Lower leg skin (tissue), 4 donors: ENCODE measurements at regions not wholly inside any gene's neighbourhood (a gene's known extent, or its start where the extent isn't known, plus 50 kb on each side); places are given as distances from the start of the nearest gene placed in this dataset.

Experiments used
- DNase-seq, 2 donors: peaks; one replicate each; pipeline ENCODE4 v3.0.0-alpha.2; 2019; ENCODE audit warnings: low spot score in 2 of 2
- H3K4me3 ChIP-seq: fragments of 200-600 bp; sonication (generic); 2 replicates; pipeline ENCODE4 v1.5.1; 2017; ENCODE audit warnings: mild to moderate bottlenecking, low read depth; ENCODE audit not compliant: poor library complexity, severe bottlenecking
- POLR2A ChIP-seq, 2 donors: fragments of 450-650 bp; IDR thresholded peaks; one replicate each; pipeline ENCODE4 v1.6.1; 2016 to 2017; ENCODE audit warnings: antibody characterized with exemption in 2 of 2, mild to moderate bottlenecking in 1 of 2, moderate library complexity in 1 of 2
- WGBS, 2 donors: methylation state at CpG; one replicate each; pipeline ENCODE4 v1.1.5; 2018; 5-methylcytosine and 5-hydroxymethylcytosine counted together
- intact Hi-C: fragments of 100-400 bp; cut with DNase I; formaldehyde crosslinking; loops from one replicate; pipeline ENCODE4 v1.15.0; 2023; ENCODE audit warnings: low total_unique reads
- TF ChIP-seq, protein P1 (sequence below), 3 donors: fragments of 450-650 bp; IDR thresholded peaks; one replicate each; pipeline ENCODE4 v1.5.1; 2016; ENCODE audit warnings: antibody characterized with exemption in 3 of 3, mild to moderate bottlenecking in 3 of 3, moderate library complexity in 2 of 3

DNA sequence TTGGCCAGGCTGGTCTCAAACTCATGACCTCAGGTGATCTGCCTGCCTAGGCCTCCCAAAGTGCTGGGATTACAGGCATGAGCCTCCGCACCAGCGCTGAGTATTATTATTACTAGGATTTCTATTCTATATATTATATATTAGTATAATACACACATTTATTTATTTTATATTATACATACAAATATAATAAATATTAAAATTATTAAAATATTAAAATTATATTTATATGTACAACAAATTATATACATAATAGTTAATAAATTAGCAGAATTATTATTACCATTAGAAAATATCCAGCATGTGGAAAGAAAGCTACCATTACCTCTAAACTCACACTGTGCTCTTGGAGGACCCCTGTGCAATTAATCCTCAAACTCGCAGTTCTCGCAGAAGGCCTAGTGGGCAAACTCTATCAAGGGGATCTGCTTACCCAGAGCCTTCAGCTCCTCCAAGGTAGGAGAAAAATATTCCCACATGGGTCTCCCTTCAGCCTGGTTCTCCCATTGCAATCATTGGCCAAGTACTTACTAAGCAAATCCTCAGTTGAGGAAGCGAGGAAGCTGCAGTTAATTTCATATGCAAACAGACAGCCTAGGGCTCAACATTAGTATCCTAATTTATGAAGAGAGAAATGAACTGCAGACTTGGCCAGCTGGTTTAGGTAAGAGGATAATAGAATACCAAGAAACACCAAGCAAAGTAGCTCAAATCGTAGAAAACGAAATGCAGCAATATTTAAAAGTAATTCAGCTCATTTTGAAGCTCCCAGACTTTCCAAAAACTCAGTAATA lies 241.4 kb upstream of the IRX5 start:
- intact Hi-C loops, result no loop called here
- H3K4me3 ChIP-seq, result no peak overlapping the region
- no peak for TF ChIP-seq POLR2A (IDR thresholded peaks at IDR 0.05)
- TF ChIP-seq, protein P1, sequence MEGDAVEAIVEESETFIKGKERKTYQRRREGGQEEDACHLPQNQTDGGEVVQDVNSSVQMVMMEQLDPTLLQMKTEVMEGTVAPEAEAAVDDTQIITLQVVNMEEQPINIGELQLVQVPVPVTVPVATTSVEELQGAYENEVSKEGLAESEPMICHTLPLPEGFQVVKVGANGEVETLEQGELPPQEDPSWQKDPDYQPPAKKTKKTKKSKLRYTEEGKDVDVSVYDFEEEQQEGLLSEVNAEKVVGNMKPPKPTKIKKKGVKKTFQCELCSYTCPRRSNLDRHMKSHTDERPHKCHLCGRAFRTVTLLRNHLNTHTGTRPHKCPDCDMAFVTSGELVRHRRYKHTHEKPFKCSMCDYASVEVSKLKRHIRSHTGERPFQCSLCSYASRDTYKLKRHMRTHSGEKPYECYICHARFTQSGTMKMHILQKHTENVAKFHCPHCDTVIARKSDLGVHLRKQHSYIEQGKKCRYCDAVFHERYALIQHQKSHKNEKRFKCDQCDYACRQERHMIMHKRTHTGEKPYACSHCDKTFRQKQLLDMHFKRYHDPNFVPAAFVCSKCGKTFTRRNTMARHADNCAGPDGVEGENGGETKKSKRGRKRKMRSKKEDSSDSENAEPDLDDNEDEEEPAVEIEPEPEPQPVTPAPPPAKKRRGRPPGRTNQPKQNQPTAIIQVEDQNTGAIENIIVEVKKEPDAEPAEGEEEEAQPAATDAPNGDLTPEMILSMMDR (IDR thresholded peaks at IDR 0.05), result no peak
- no peak for DNase-seq
- WGBS, 2 donors, result 80 to 86% methylated on average over 7 of the region's 7 CpGs

DNA sequence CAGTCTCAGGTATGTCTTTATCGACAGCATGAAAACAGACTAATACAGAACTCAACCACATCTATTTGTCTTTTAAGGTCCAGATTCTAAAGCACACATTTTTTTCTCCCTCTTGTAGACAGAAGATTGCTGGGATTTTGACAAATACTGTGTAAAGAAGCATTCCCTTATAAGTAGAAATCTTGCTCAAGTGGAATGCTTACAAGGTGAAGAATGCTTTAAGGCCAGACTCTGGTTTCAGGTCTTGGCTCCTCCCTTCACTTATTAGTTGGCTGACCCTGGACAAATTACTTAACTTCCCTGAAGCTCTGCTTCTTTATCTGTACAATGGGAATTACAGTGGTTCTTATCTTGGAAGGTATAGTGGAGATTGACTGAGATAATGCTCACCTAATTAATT lies 242.3 kb upstream of the IRX5 start:
- 88 to 100% methylated on average over 1 of the region's 1 CpG for WGBS, 2 donors
- H3K4me3 ChIP-seq, result no peak overlapping the region
- DNase-seq, result no peak
- TF ChIP-seq, protein P1 (IDR thresholded peaks at IDR 0.05), result no peak
- no peak for TF ChIP-seq POLR2A (IDR thresholded peaks at IDR 0.05)
- intact Hi-C loops, result no loop called here

DNA sequence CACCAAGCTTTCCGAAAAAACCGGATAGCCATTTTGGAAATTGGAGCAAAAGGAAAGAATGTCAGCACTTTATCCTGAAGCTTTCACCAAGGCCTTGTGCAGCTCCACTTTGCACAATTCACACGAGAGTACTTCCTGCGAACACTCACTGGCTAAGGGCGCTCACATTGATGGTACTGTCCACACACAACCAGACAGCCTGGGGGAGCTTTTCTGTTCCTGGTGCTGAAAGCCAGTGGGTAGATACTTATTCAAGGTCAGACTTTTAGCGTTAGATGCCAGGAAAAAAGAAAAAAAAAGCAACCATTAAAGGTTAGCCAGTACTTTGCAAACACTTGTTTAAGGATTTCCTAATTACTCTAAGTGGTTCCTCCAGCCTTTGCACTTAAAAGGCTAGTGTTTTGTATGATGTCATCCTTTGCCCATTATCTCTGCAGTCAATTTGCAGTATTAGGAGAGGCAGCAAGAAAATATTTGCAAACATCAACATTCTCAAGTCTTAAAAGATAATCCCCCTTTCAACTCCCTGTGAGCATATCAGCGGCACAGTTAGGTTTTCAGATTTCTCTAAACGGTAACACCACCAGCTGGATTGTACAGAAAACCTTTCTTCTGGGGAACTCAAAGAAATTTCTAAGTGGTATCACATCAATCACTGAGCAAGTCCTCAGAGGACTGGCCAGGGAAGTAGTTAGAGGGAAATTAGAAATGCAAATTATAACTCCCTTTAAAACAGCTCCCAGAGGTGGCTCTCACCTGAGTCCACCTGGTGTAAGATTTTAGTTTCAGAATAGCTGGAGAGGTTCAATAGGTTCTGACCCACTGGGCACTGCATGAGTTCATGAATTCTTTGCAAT lies 243.4 kb upstream of the IRX5 start:
- no peak overlapping the region for H3K4me3 ChIP-seq
- 74 to 87% methylated on average over 8 of the region's 8 CpGs for WGBS, 2 donors
- intact Hi-C loops, result no loop called here
- no peak for DNase-seq
- no peak for TF ChIP-seq POLR2A (IDR thresholded peaks at IDR 0.05)
- TF ChIP-seq, protein P1 (IDR thresholded peaks at IDR 0.05), result no peak

DNA sequence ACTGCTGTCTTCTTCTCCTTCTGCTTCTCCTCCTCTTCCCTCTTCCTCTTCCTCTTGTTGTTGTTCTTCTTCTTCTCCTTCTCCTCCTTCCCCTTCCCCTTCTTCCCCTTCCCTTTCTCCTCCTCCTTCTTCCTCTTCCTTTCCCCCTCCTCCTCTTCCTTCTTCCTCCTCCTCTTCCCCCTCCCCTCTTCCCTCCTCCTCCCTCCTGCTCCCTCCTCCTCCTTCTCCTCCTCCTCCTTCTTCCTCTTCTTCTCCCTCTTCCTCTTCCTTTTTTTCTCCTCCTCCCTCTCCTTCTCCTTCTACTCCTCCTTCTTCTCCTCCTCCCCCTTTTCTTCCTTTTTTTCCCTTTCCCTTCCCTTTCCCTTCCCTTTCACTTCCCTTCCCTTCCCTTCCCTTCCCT lies 245.0 kb upstream of the IRX5 start:
- intact Hi-C loops, result no loop called here
- no peak overlapping the region for H3K4me3 ChIP-seq
- TF ChIP-seq, protein P1 (IDR thresholded peaks at IDR 0.05), result no peak
- no peak for TF ChIP-seq POLR2A (IDR thresholded peaks at IDR 0.05)
- no peak for DNase-seq

DNA sequence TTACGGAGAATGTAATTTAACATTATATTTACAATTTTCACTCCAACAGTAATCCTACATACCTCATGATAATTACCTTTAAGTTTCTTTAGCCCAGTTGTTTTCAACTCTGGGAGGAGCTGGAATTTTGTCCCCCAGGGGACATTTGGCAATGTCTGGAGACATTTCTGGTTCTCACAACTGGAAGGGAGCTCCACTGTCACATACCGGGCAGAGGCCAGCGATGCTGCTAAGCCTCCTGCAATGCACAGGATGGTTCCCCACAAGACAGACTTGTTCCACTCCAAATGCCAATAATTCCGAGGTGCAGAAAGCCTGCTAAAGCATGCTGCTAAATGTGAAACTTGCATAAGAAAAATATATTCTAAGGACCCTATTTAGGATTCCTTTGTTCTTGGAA lies 251.1 kb upstream of the IRX5 start:
- WGBS, 2 donors, result 77 to 78% methylated on average over 4 of the region's 4 CpGs
- H3K4me3 ChIP-seq, result no peak overlapping the region
- DNase-seq, result no peak
- no peak for TF ChIP-seq POLR2A (IDR thresholded peaks at IDR 0.05)
- TF ChIP-seq, protein P1 (IDR thresholded peaks at IDR 0.05), result no peak
- intact Hi-C loops, result no loop called here
